ENCODE measurements at regions not wholly inside any gene's neighbourhood (a gene's known extent, or its start where the extent isn't known, plus 50 kb on each side); places are given as distances from the start of the nearest gene placed in this dataset.

GRCh38 chr4:13872955-13873354 lies 245.4 kb upstream of the BOD1L1 start:
- CTCF ChIA-PET = no interaction called here
- TF ChIP-seq ZNF654 (tag by site-specific recombination; IDR thresholded peaks at IDR 0.05; ENCODE audit: low read depth) (no peak), ZNF140 (tag by site-specific recombination; IDR thresholded peaks at IDR 0.05) (no peak), ZEB2 (tag by site-specific recombination; IDR thresholded peaks at IDR 0.05) (no peak), SETDB1 (IDR thresholded peaks at IDR 0.05; ENCODE audit: insufficient read length, low read length) (no peak), ZNF211 (tag by site-specific recombination; IDR thresholded peaks at IDR 0.05; ENCODE audit: low read depth) (no peak), ZNF423 (tag by site-specific recombination; IDR thresholded peaks at IDR 0.05) (no peak), ZNF341 (tag by site-specific recombination; IDR thresholded peaks at IDR 0.05; ENCODE audit: low read depth) (no peak), ZNF350 (tag by site-specific recombination; IDR thresholded peaks at IDR 0.05) (no peak), ZBTB49 (tag by site-specific recombination; IDR thresholded peaks at IDR 0.05; ENCODE audit: low read depth) (no peak), ZBTB21 (tag by site-specific recombination; IDR thresholded peaks at IDR 0.05) (no peak), ZNF292 (tag by site-specific recombination; IDR thresholded peaks at IDR 0.05; ENCODE audit: borderline replicate concordance, low read depth) (no peak), ZNF221 (tag by site-specific recombination; IDR thresholded peaks at IDR 0.05; ENCODE audit: borderline replicate concordance) (no peak)
- TF ChIP-seq, protein P1, sequence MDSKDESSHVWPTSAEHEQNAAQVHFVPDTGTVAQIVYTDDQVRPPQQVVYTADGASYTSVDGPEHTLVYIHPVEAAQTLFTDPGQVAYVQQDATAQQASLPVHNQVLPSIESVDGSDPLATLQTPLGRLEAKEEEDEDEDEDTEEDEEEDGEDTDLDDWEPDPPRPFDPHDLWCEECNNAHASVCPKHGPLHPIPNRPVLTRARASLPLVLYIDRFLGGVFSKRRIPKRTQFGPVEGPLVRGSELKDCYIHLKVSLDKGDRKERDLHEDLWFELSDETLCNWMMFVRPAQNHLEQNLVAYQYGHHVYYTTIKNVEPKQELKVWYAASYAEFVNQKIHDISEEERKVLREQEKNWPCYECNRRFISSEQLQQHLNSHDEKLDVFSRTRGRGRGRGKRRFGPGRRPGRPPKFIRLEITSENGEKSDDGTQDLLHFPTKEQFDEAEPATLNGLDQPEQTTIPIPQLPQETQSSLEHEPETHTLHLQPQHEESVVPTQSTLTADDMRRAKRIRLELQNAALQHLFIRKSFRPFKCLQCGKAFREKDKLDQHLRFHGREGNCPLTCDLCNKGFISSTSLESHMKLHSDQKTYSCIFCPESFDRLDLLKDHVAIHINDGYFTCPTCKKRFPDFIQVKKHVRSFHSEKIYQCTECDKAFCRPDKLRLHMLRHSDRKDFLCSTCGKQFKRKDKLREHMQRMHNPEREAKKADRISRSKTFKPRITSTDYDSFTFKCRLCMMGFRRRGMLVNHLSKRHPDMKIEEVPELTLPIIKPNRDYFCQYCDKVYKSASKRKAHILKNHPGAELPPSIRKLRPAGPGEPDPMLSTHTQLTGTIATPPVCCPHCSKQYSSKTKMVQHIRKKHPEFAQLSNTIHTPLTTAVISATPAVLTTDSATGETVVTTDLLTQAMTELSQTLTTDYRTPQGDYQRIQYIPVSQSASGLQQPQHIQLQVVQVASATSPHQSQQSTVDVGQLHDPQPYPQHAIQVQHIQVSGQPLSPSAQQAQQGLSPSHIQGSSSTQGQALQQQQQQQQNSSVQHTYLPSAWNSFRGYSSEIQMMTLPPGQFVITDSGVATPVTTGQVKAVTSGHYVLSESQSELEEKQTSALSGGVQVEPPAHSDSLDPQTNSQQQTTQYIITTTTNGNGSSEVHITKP (tag by site-specific recombination; IDR thresholded peaks at IDR 0.05) = no peak
- no peaks in the 10 kb centered on the region for H3K36me3 ChIP-seq (ENCODE audit: control insufficient read depth in 2 of 2, insufficient read depth in 1 of 2, low read length in 2 of 2)
- H3K4me1 ChIP-seq (ENCODE audit: control insufficient read depth, insufficient read depth, low read length) = no peaks in the 10 kb centered on the region
- H3K9me3 ChIP-seq (ENCODE audit: control insufficient read depth, insufficient read depth, low read depth, low read length) = no peaks in the 10 kb centered on the region
- H3K27ac ChIP-seq (ENCODE audit: extremely low read depth, low read depth, low read length) = no peak overlapping the region
- POLR2A ChIA-PET = no interaction called here
- no peak overlapping the region for H3K4me3 ChIP-seq (ENCODE audit: low read depth, low read length)

- H3K36me3 ChIP-seq (ENCODE audit: control insufficient read depth in 2 of 2, insufficient read depth in 1 of 2, low read length in 2 of 2) = no peaks in the 10 kb centered on the region
- POLR2A ChIA-PET = no interaction called here
- TF ChIP-seq ZNF18 (tag by site-specific recombination; IDR thresholded peaks at IDR 0.05) = no peak
- TF ChIP-seq ZNF585B (tag by site-specific recombination; IDR thresholded peaks at IDR 0.05) = no peak
- TF ChIP-seq ZNF24 (tag by site-specific recombination; IDR thresholded peaks at IDR 0.05) = no peak
- no peak for TF ChIP-seq ZNF324 (tag by site-specific recombination; IDR thresholded peaks at IDR 0.05)
- TF ChIP-seq, protein P2, sequence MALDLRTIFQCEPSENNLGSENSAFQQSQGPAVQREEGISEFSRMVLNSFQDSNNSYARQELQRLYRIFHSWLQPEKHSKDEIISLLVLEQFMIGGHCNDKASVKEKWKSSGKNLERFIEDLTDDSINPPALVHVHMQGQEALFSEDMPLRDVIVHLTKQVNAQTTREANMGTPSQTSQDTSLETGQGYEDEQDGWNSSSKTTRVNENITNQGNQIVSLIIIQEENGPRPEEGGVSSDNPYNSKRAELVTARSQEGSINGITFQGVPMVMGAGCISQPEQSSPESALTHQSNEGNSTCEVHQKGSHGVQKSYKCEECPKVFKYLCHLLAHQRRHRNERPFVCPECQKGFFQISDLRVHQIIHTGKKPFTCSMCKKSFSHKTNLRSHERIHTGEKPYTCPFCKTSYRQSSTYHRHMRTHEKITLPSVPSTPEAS (tag by site-specific recombination; IDR thresholded peaks at IDR 0.05) = no peak
- no peak for TF ChIP-seq ZNF239 (tag by site-specific recombination; IDR thresholded peaks at IDR 0.05)
- TF ChIP-seq ZNF677 (tag by site-specific recombination; IDR thresholded peaks at IDR 0.05) = no peak
- no peak for TF ChIP-seq ZBTB17 (tag by site-specific recombination; IDR thresholded peaks at IDR 0.05)
- TF ChIP-seq BCL11B (tag by site-specific recombination; IDR thresholded peaks at IDR 0.05; ENCODE audit: low read depth) = no peak
- no peak for TF ChIP-seq ZNF366 (tag by site-specific recombination; conservative IDR thresholded peaks at IDR 0.05)
- TF ChIP-seq FEZF1 (tag by site-specific recombination; IDR thresholded peaks at IDR 0.05) = no peak
- no peak for TF ChIP-seq SP3 (tag by site-specific recombination; IDR thresholded peaks at IDR 0.05)
- no peak for TF ChIP-seq YY2 (tag by site-specific recombination; IDR thresholded peaks at IDR 0.05)
- no peak for TF ChIP-seq ZNF155 (tag by site-specific recombination; IDR thresholded peaks at IDR 0.05)
- TF ChIP-seq OVOL3 (tag by site-specific recombination; IDR thresholded peaks at IDR 0.05) = no peak
- TF ChIP-seq, protein P3, sequence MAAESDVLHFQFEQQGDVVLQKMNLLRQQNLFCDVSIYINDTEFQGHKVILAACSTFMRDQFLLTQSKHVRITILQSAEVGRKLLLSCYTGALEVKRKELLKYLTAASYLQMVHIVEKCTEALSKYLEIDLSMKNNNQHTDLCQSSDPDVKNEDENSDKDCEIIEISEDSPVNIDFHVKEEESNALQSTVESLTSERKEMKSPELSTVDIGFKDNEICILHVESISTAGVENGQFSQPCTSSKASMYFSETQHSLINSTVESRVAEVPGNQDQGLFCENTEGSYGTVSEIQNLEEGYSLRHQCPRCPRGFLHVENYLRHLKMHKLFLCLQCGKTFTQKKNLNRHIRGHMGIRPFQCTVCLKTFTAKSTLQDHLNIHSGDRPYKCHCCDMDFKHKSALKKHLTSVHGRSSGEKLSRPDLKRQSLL (tag by site-specific recombination; IDR thresholded peaks at IDR 0.05) = no peak
- H3K27ac ChIP-seq (ENCODE audit: extremely low read depth, low read depth, low read length) = no peak overlapping the region
- CTCF ChIA-PET = no interaction called here
- no peaks in the 10 kb centered on the region for H3K9me3 ChIP-seq (ENCODE audit: control insufficient read depth, insufficient read depth, low read depth, low read length)
- no peak overlapping the region for H3K4me3 ChIP-seq (ENCODE audit: low read depth, low read length)
- H3K4me1 ChIP-seq (ENCODE audit: control insufficient read depth, insufficient read depth, low read length) = no peaks in the 10 kb centered on the region
These were observed 247.7 kb upstream of the BOD1L1 start for GRCh38 chr4:13875181-13875580.

Measured in HEK293 (cell line).